ENCODE measurements at regions not wholly inside any gene's neighbourhood (a gene's known extent, or its start where the extent isn't known, plus 50 kb on each side); places are given as distances from the start of the nearest gene placed in this dataset.

DNA sequence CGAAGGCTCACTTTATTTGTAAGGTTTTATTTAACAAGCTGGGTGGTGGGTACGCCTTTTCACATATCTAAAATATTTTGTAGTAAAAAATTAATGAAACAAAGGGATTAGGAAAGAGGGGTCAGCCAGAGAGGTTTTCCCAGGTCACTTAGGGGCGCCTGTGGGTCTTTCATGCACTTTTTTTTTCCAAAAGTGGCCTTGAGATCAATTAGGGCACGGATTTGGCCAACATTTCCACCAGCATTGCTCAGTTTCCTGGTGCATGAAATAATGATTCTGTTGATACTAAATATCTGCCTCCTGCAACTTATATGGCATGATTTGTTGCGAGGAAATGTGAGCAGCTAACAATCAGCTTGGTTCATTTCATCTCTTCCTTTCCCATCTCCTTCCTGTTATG is 67.6 kb upstream of the ZCCHC2 start:
- DNase-seq (ENCODE audit: low spot score): no peak
- no peak overlapping the region for H3K4me3 ChIP-seq (ENCODE audit: low read depth in 1 of 3, low read length in 3 of 3)
- peaks cover 12 to 38% (median 37%) of the 10 kb centered on the region in 4 donors for H3K4me1 ChIP-seq (ENCODE audit: control insufficient read depth in 4 of 4, insufficient read depth in 4 of 4, low read length in 3 of 4)
- no peaks in the 10 kb centered on the region for H3K36me3 ChIP-seq (ENCODE audit: control insufficient read depth in 4 of 4, insufficient read depth in 3 of 4, low read depth in 1 of 4, low read length in 3 of 4)
- no peak overlapping the region for H3K9ac ChIP-seq (ENCODE audit: low read depth in 1 of 2, low read length in 2 of 2)
- 39% methylated on average over 5 of the region's 5 CpGs for WGBS
- H3K9me3 ChIP-seq (ENCODE audit: control insufficient read depth in 4 of 4, low read length in 3 of 4): no peaks in the 10 kb centered on the region
- H3K27me3 ChIP-seq (ENCODE audit: control insufficient read depth in 4 of 4, insufficient read depth in 4 of 4, low read length in 3 of 4): no peaks in the 10 kb centered on the region
- TF ChIP-seq RXRA (IDR thresholded peaks at IDR 0.05) (no peak), EGR1 (IDR thresholded peaks at IDR 0.05; ENCODE audit: low read depth in 2 of 2) (no peak), HNF4A (conservative IDR thresholded peaks at IDR 0.05) (no peak), NR2F2 (IDR thresholded peaks at IDR 0.05) (peak; percentile 20)
- peak overlapping the region in 1 of 2 donors; percentile 18 for H3K27ac ChIP-seq (ENCODE audit: low read depth in 1 of 2, low read length in 2 of 2)

DNA sequence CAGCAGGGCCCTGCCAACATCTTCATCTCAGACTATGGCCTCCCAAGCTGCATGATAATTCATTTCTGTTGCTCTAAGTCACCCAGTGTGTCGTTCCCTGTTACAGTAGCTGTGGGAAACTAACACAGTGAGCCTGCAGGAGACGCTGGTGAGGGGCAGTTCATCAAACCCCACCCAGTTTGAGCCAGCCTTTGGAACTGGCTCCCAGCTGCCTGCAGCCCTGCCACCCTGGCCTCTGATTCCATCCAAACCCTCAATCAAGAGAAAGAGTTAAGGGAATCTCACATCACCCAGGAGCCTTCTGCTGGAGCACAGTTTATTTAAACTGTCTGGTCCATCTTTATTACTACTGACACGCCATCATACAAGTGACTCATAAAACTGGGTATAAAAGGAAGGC is 64.9 kb upstream of the ZCCHC2 start:
- Histone ChIP-seq H3K4me3 (ENCODE audit: low read depth in 1 of 3, low read length in 3 of 3) (no peak overlapping the region), H3K27me3 (ENCODE audit: control insufficient read depth in 4 of 4, insufficient read depth in 4 of 4, low read length in 3 of 4) (no peaks in the 10 kb centered on the region), H3K4me1 (ENCODE audit: control insufficient read depth in 4 of 4, insufficient read depth in 4 of 4, low read length in 3 of 4) (peaks cover 7 to 29% (median 24%) of the 10 kb centered on the region in 4 donors), H3K36me3 (ENCODE audit: control insufficient read depth in 4 of 4, insufficient read depth in 3 of 4, low read depth in 1 of 4, low read length in 3 of 4) (no peaks in the 10 kb centered on the region), H3K27ac (ENCODE audit: low read depth in 1 of 2, low read length in 2 of 2) (no peak overlapping the region), H3K9me3 (ENCODE audit: control insufficient read depth in 4 of 4, low read length in 3 of 4) (no peaks in the 10 kb centered on the region), H3K9ac (ENCODE audit: low read depth in 1 of 2, low read length in 2 of 2) (no peak overlapping the region)
- WGBS: 83% methylated on average over 3 of the region's 3 CpGs
- no peak for TF ChIP-seq FOXA2 (IDR thresholded peaks at IDR 0.05)
- TF ChIP-seq, protein P1, sequence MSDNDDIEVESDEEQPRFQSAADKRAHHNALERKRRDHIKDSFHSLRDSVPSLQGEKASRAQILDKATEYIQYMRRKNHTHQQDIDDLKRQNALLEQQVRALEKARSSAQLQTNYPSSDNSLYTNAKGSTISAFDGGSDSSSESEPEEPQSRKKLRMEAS (IDR thresholded peaks at IDR 0.05): no peak
- no peak for TF ChIP-seq TAF1 (conservative IDR thresholded peaks at IDR 0.05)
- TF ChIP-seq NR2F2 (IDR thresholded peaks at IDR 0.05): no peak
- TF ChIP-seq, protein P2, sequence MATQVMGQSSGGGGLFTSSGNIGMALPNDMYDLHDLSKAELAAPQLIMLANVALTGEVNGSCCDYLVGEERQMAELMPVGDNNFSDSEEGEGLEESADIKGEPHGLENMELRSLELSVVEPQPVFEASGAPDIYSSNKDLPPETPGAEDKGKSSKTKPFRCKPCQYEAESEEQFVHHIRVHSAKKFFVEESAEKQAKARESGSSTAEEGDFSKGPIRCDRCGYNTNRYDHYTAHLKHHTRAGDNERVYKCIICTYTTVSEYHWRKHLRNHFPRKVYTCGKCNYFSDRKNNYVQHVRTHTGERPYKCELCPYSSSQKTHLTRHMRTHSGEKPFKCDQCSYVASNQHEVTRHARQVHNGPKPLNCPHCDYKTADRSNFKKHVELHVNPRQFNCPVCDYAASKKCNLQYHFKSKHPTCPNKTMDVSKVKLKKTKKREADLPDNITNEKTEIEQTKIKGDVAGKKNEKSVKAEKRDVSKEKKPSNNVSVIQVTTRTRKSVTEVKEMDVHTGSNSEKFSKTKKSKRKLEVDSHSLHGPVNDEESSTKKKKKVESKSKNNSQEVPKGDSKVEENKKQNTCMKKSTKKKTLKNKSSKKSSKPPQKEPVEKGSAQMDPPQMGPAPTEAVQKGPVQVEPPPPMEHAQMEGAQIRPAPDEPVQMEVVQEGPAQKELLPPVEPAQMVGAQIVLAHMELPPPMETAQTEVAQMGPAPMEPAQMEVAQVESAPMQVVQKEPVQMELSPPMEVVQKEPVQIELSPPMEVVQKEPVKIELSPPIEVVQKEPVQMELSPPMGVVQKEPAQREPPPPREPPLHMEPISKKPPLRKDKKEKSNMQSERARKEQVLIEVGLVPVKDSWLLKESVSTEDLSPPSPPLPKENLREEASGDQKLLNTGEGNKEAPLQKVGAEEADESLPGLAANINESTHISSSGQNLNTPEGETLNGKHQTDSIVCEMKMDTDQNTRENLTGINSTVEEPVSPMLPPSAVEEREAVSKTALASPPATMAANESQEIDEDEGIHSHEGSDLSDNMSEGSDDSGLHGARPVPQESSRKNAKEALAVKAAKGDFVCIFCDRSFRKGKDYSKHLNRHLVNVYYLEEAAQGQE (IDR thresholded peaks at IDR 0.05): no peak
- no peak for TF ChIP-seq RAD21 (IDR thresholded peaks at IDR 0.05)
- no peak for TF ChIP-seq HNF4A (conservative IDR thresholded peaks at IDR 0.05)
- TF ChIP-seq HNF4G (IDR thresholded peaks at IDR 0.05): no peak
- TF ChIP-seq SP1 (IDR thresholded peaks at IDR 0.05): no peak
- TF ChIP-seq RXRA (IDR thresholded peaks at IDR 0.05): no peak
- no peak for TF ChIP-seq GABPA (IDR thresholded peaks at IDR 0.05 in 1 of 2, conservative IDR thresholded peaks at IDR 0.05 in 1 of 2)
- TF ChIP-seq, protein P3, sequence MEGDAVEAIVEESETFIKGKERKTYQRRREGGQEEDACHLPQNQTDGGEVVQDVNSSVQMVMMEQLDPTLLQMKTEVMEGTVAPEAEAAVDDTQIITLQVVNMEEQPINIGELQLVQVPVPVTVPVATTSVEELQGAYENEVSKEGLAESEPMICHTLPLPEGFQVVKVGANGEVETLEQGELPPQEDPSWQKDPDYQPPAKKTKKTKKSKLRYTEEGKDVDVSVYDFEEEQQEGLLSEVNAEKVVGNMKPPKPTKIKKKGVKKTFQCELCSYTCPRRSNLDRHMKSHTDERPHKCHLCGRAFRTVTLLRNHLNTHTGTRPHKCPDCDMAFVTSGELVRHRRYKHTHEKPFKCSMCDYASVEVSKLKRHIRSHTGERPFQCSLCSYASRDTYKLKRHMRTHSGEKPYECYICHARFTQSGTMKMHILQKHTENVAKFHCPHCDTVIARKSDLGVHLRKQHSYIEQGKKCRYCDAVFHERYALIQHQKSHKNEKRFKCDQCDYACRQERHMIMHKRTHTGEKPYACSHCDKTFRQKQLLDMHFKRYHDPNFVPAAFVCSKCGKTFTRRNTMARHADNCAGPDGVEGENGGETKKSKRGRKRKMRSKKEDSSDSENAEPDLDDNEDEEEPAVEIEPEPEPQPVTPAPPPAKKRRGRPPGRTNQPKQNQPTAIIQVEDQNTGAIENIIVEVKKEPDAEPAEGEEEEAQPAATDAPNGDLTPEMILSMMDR (IDR thresholded peaks at IDR 0.05; ENCODE audit: low read depth, low read length, missing input control): no peak
- TF ChIP-seq YY1 (IDR thresholded peaks at IDR 0.05): no peak
- no peak for TF ChIP-seq JUND (IDR thresholded peaks at IDR 0.05)
- TF ChIP-seq, protein P4, sequence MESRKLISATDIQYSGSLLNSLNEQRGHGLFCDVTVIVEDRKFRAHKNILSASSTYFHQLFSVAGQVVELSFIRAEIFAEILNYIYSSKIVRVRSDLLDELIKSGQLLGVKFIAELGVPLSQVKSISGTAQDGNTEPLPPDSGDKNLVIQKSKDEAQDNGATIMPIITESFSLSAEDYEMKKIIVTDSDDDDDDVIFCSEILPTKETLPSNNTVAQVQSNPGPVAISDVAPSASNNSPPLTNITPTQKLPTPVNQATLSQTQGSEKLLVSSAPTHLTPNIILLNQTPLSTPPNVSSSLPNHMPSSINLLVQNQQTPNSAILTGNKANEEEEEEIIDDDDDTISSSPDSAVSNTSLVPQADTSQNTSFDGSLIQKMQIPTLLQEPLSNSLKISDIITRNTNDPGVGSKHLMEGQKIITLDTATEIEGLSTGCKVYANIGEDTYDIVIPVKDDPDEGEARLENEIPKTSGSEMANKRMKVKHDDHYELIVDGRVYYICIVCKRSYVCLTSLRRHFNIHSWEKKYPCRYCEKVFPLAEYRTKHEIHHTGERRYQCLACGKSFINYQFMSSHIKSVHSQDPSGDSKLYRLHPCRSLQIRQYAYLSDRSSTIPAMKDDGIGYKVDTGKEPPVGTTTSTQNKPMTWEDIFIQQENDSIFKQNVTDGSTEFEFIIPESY (IDR thresholded peaks at IDR 0.05): no peak
- TF ChIP-seq, protein P5, sequence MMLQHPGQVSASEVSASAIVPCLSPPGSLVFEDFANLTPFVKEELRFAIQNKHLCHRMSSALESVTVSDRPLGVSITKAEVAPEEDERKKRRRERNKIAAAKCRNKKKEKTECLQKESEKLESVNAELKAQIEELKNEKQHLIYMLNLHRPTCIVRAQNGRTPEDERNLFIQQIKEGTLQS (IDR thresholded peaks at IDR 0.05): no peak
- TF ChIP-seq FOXA1 (IDR thresholded peaks at IDR 0.05): no peak
- DNase-seq (ENCODE audit: low spot score): no peak

Measured in liver (tissue), 8 donors.